IMR-90 (cell line): ENCODE measurements at regions not wholly inside any gene's neighbourhood (a gene's known extent, or its start where the extent isn't known, plus 50 kb on each side); places are given as distances from the start of the nearest gene placed in this dataset.

Experiments
- ATAC-seq: fragments of 200-7000 bp; cut with Tn5 transposase; 2 replicates; pipeline ENCODE4 v1.9.1; 2020; ENCODE audit warnings: low read depth, mild to moderate bottlenecking, moderate library complexity
- BruUV-seq: library from RNA; stranded (reverse); fragments of 400-500 nt; replicated peaks from 2 replicates; lab custom pipeline; 2021; lab: Mats Ljungman, UMichigan
- CTCF ChIA-PET: fragments of 300-600 bp; formaldehyde crosslinking; extraction: SDS; loops from one replicate; lab custom pipeline; 2021; ENCODE audit warnings: antibody characterized with exemption; lab: Yijun Ruan, JAX
- POLR2A ChIA-PET: fragments of 300-600 bp; sonication (Branson Sonifier 250); formaldehyde crosslinking; loops from one replicate; lab custom pipeline; 2022; ENCODE audit warnings: antibody characterized with exemption; ENCODE audit not compliant: unreplicated experiment; lab: Charles Lee
- DNase-seq: peaks from one replicate; pipeline ENCODE4 v3.0.0; 2013
- H2AFZ ChIP-seq: replicated peaks from 2 replicates; pipeline ENCODE3; 2013; ENCODE audit warnings: low read length, mild to moderate bottlenecking; ENCODE audit not compliant: poor library complexity
- H2AK5ac ChIP-seq: 2 replicates; pipeline ENCODE4 v1.6.1; 2013; ENCODE audit warnings: low read depth, low read length, inconsistent platforms
- H2AK9ac ChIP-seq: replicated peaks from 2 replicates; pipeline ENCODE3; 2013; ENCODE audit warnings: mild to moderate bottlenecking, low read depth, low read length, moderate library complexity; ENCODE audit not compliant: poor library complexity
- H2BK120ac ChIP-seq: 2 replicates; pipeline ENCODE4 v1.6.1; 2013; ENCODE audit warnings: low read depth, low read length, inconsistent platforms
- H2BK15ac ChIP-seq: 3 replicates; pipeline ENCODE4 v1.6.1; 2013; ENCODE audit warnings: low read depth, low read length, inconsistent platforms
- H2BK20ac ChIP-seq: 2 replicates; pipeline ENCODE4 v1.6.1; 2013; ENCODE audit warnings: low read depth, mild to moderate bottlenecking, inconsistent platforms, low read length, moderate library complexity
- H2BK5ac ChIP-seq: 2 replicates; pipeline ENCODE4 v1.6.1; 2013; ENCODE audit warnings: mild to moderate bottlenecking, low read depth, low read length, inconsistent platforms; ENCODE audit not compliant: poor library complexity, severe bottlenecking
- H3K14ac ChIP-seq: replicated peaks from 2 replicates; pipeline ENCODE4 v1.6.1; 2013; ENCODE audit warnings: low read depth, low read length, inconsistent platforms
- H3K18ac ChIP-seq: 2 replicates; pipeline ENCODE4 v1.6.1; 2013; ENCODE audit warnings: low read depth, low read length, control low read depth
- H3K23ac ChIP-seq: 2 replicates; pipeline ENCODE4 v1.6.1; 2013; ENCODE audit warnings: low read depth, low read length, inconsistent platforms
- H3K27ac ChIP-seq: 2 replicates; pipeline ENCODE4 v1.5.1; 2013; ENCODE audit warnings: mild to moderate bottlenecking, control low read depth, low read length; ENCODE audit not compliant: insufficient read depth
- H3K27me3 ChIP-seq: 2 replicates; pipeline ENCODE4 v1.6.1; 2013; ENCODE audit warnings: low read length; ENCODE audit not compliant: control insufficient read depth, insufficient read depth
- H3K36me3 ChIP-seq: 2 replicates; pipeline ENCODE4 v1.6.1; 2013; ENCODE audit warnings: low read length, mixed read lengths; ENCODE audit not compliant: control insufficient read depth, insufficient read depth
- H3K4ac ChIP-seq: 2 replicates; pipeline ENCODE4 v1.6.1; 2013; ENCODE audit warnings: low read depth, low read length, inconsistent platforms
- H3K4me1 ChIP-seq: 2 replicates; pipeline ENCODE4 v1.6.1; 2013; ENCODE audit warnings: low read length, mixed read lengths; ENCODE audit not compliant: control insufficient read depth, insufficient read depth
- H3K4me2 ChIP-seq: 2 replicates; pipeline ENCODE4 v1.6.1; 2013; ENCODE audit warnings: low read depth, mild to moderate bottlenecking, control low read depth, low read length, moderate library complexity
- H3K4me3 ChIP-seq: 2 replicates; pipeline ENCODE4 v1.5.1; 2013; ENCODE audit warnings: low read depth, mild to moderate bottlenecking, control low read depth, low read length, moderate library complexity; ENCODE audit not compliant: insufficient read depth
- H3K56ac ChIP-seq: 2 replicates; pipeline ENCODE4 v1.6.1; 2013; ENCODE audit warnings: low read length, inconsistent platforms; ENCODE audit not compliant: insufficient read depth; ENCODE audit errors: extremely low read depth
- H3K79me1 ChIP-seq, 2 experiments: 2 replicates each; pipeline ENCODE4 v1.6.1; 2013; ENCODE audit warnings: low read length in 2 of 2, inconsistent platforms in 1 of 2, low read depth in 1 of 2
- H3K9ac ChIP-seq: 2 replicates; pipeline ENCODE4 v1.6.1; 2013; ENCODE audit warnings: low read depth, low read length, control low read depth
- H3K9me1 ChIP-seq: 2 replicates; pipeline ENCODE4 v1.6.1; 2013; ENCODE audit warnings: low read length, inconsistent platforms; ENCODE audit not compliant: insufficient read depth
- H3K9me3 ChIP-seq: 2 replicates; pipeline ENCODE4 v1.6.1; 2013; ENCODE audit warnings: low read length; ENCODE audit not compliant: control insufficient read depth, insufficient read depth
- H4K20me1 ChIP-seq: 2 replicates; pipeline ENCODE4 v1.6.1; 2013; ENCODE audit warnings: low read length, inconsistent platforms; ENCODE audit not compliant: insufficient read depth
- H4K5ac ChIP-seq: 2 replicates; pipeline ENCODE4 v1.6.1; 2013; ENCODE audit warnings: mild to moderate bottlenecking, low read depth, low read length, control low read depth
- H4K8ac ChIP-seq, 2 experiments: 2 replicates each; pipeline ENCODE4 v1.6.1; 2013; ENCODE audit warnings: low read depth in 2 of 2, low read length in 2 of 2, control low read depth in 1 of 2, inconsistent platforms in 1 of 2
- H4K91ac ChIP-seq: 2 replicates; pipeline ENCODE4 v1.6.1; 2013; ENCODE audit warnings: low read depth, low read length, inconsistent platforms; ENCODE audit not compliant: insufficient read depth
- MAZ ChIP-seq: IDR thresholded peaks from 2 replicates; pipeline ENCODE4 v1.6.1; 2012; ENCODE audit warnings: low read depth, mild to moderate bottlenecking, low read length, improper control_type of control experiment, moderate library complexity, borderline replicate concordance
- MXI1 ChIP-seq: IDR thresholded peaks from 2 replicates; pipeline ENCODE4 v1.6.1; 2012; ENCODE audit warnings: low read depth, mild to moderate bottlenecking, low read length, moderate library complexity, borderline replicate concordance
- NFE2L2 ChIP-seq: fragments of 150-350 bp; IDR thresholded peaks from 2 replicates; pipeline ENCODE4 v1.6.1; 2016; ENCODE audit warnings: low read depth, mild to moderate bottlenecking, low read length
- RAD21 ChIP-seq: IDR thresholded peaks from 2 replicates; pipeline ENCODE4 v1.6.1; 2012; ENCODE audit warnings: low read length, improper control_type of control experiment
- WGBS, 2 experiments: methylation state at CpG; one replicate each; pipeline versions ENCODE4 v1.1.5 to v1.1.7; 2013; ENCODE audit warnings: missing lambda C conversion rate in 2 of 2; ENCODE audit not compliant: insufficient read length in 1 of 2; ENCODE audit errors: extremely low coverage in 2 of 2; 5-methylcytosine and 5-hydroxymethylcytosine counted together
- dilution Hi-C: fragments of 300-500 bp; cut with HindIII; formaldehyde crosslinking; loops from one replicate; pipeline ENCODE4 v1.14.3; 2018; ENCODE audit warnings: low sequenced_read_pairs; ENCODE audit not compliant: unreplicated experiment
- in situ Hi-C: fragments of 300-500 bp; cut with MboI; formaldehyde crosslinking; loops from 3 replicates; pipeline ENCODE4 v1.14.3; 2019; ENCODE audit warnings: low sequenced_read_pairs, inconsistent platforms, mixed read lengths
- intact Hi-C: fragments of 100-400 bp; cut with micrococcal nuclease; formaldehyde crosslinking; loops from 2 replicates; pipeline ENCODE4 v1.10.0; 2022
- TF ChIP-seq, protein P1 (sequence below): fragments of 150-350 bp; IDR thresholded peaks from 2 replicates; pipeline ENCODE4 v1.6.1; 2017; ENCODE audit warnings: mild to moderate bottlenecking, antibody characterized with exemption, low read length, low read depth

- H3K23ac ChIP-seq, result no peak overlapping the region
- CTCF ChIA-PET, result no interaction called here
These were observed 130.3 kb upstream of the SATB2 start for GRCh38 chr2:199588054-199588453.

More at GRCh38 chr2:199588054-199588453, 130.3 kb upstream of the SATB2 start:
- Histone ChIP-seq H2BK5ac (no peak overlapping the region), H4K5ac (no peak overlapping the region), H3K27ac (no peak overlapping the region), H4K8ac (no peak overlapping the region), H2BK15ac (no peak overlapping the region), H3K4me3 (no peak overlapping the region), H2BK20ac (no peak overlapping the region), H4K91ac (no peak overlapping the region), H3K56ac (no peak overlapping the region), H3K79me1 (no peaks in the 10 kb centered on the region), H4K20me1 (no peaks in the 10 kb centered on the region), H3K18ac (no peak overlapping the region), H2BK120ac (no peak overlapping the region), H3K27me3 (no peaks in the 10 kb centered on the region; the same call in 1 of the 2 replicates), H3K36me3 (no peaks in the 10 kb centered on the region), H3K4me1 (no peaks in the 10 kb centered on the region), H2AFZ (no peak overlapping the region), H3K4ac (no peak overlapping the region), H3K9me3 (no peaks in the 10 kb centered on the region), H3K14ac (no peak overlapping the region), H2AK9ac (no peak overlapping the region), H3K9ac (no peak overlapping the region), H2AK5ac (no peak overlapping the region), H3K4me2 (no peak overlapping the region), H3K9me1 (no peaks in the 10 kb centered on the region)
- ATAC-seq (no peak), DNase-seq (no peak)
- WGBS, 2 experiments, result no CpG with 5 or more reads among the region's 3 CpGs
- POLR2A ChIA-PET, result no interaction called here
- dilution Hi-C loops, result no loop called here
- no TSS peak for BruUV-seq
- TF ChIP-seq RAD21 (no peak), NFE2L2 (no peak), MAZ (no peak), MXI1 (no peak)
- TF ChIP-seq, protein P1, sequence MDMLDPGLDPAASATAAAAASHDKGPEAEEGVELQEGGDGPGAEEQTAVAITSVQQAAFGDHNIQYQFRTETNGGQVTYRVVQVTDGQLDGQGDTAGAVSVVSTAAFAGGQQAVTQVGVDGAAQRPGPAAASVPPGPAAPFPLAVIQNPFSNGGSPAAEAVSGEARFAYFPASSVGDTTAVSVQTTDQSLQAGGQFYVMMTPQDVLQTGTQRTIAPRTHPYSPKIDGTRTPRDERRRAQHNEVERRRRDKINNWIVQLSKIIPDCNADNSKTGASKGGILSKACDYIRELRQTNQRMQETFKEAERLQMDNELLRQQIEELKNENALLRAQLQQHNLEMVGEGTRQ, result no peak
- intact Hi-C loops, result no loop called here
- in situ Hi-C loops, result no loop called here
